ENCODE measurements at regions not wholly inside any gene's neighbourhood (a gene's known extent, or its start where the extent isn't known, plus 50 kb on each side); places are given as distances from the start of the nearest gene placed in this dataset.

GRCh38 chr14:98840511-98840910 lies 431.5 kb downstream of the BCL11B start:
- dilution Hi-C loops (cut with HindIII; ENCODE audit: low sequenced_read_pairs, unreplicated experiment) (no loop called here), intact Hi-C loops (cut with micrococcal nuclease) (no loop called here), in situ Hi-C loops (cut with MboI; ENCODE audit: low sequenced_read_pairs) (no loop called here)
- no peak overlapping the region for H3K56ac ChIP-seq (ENCODE audit: extremely low read depth, insufficient read depth, low read length)
- H3K9me1 ChIP-seq (ENCODE audit: insufficient read depth, low read length): no peaks in the 10 kb centered on the region
- 75% methylated on average over 2 of the region's 6 CpGs; no CpG with 5 or more reads in 1 of the 2 experiments for WGBS, 2 experiments (ENCODE audit: extremely low coverage in 2 of 2, insufficient read length in 1 of 2)
- no peak overlapping the region for H2AFZ ChIP-seq (replicated peaks; ENCODE audit: low read length, poor library complexity)
- no peak overlapping the region for H4K5ac ChIP-seq (ENCODE audit: low read depth, low read length)
- no peaks in the 10 kb centered on the region for H3K27me3 ChIP-seq (ENCODE audit: control insufficient read depth, insufficient read depth, low read length)
- peaks cover 40% of the 10 kb centered on the region for H3K9me3 ChIP-seq (ENCODE audit: control insufficient read depth, insufficient read depth, low read length)
- DNase-seq (no peak), ATAC-seq (ENCODE audit: low read depth) (no peak)
- H2BK15ac ChIP-seq (ENCODE audit: low read depth, low read length): no peak overlapping the region
- H3K23ac ChIP-seq (ENCODE audit: low read depth, low read length): no peak overlapping the region
- no peak overlapping the region for H3K4ac ChIP-seq (ENCODE audit: low read depth, low read length)
- no peaks in the 10 kb centered on the region for H3K36me3 ChIP-seq (ENCODE audit: control insufficient read depth, insufficient read depth, low read length)
- H3K79me1 ChIP-seq (ENCODE audit: low read depth in 1 of 2, low read length in 2 of 2): no peaks in the 10 kb centered on the region
- H2BK20ac ChIP-seq (ENCODE audit: low read depth, low read length): no peak overlapping the region
- no TSS peak for BruUV-seq (replicated peaks)
- no peaks in the 10 kb centered on the region for H4K20me1 ChIP-seq (ENCODE audit: insufficient read depth, low read length)
- no peaks in the 10 kb centered on the region for H3K4me1 ChIP-seq (ENCODE audit: control insufficient read depth, insufficient read depth, low read length)
- no peak overlapping the region for H3K9ac ChIP-seq (ENCODE audit: low read depth, low read length)
- ChIA-PET CTCF (no interaction called here), POLR2A (ENCODE audit: unreplicated experiment) (no interaction called here)
- no peak overlapping the region for H2BK5ac ChIP-seq (ENCODE audit: low read depth, low read length, poor library complexity, severe bottlenecking)
- H2AK9ac ChIP-seq (replicated peaks; ENCODE audit: low read depth, low read length, poor library complexity): no peak overlapping the region
- H4K91ac ChIP-seq (ENCODE audit: insufficient read depth, low read depth, low read length): no peak overlapping the region
- no peak overlapping the region for H2BK120ac ChIP-seq (ENCODE audit: low read depth, low read length)
- H3K4me3 ChIP-seq (ENCODE audit: insufficient read depth, low read depth, low read length): no peak overlapping the region
- no peak overlapping the region for H3K18ac ChIP-seq (ENCODE audit: low read depth, low read length)
- no peak overlapping the region for H3K27ac ChIP-seq (ENCODE audit: insufficient read depth, low read length)
- H4K8ac ChIP-seq (ENCODE audit: low read depth in 2 of 2, low read length in 2 of 2): no peak overlapping the region
- H3K4me2 ChIP-seq (ENCODE audit: low read depth, low read length): no peak overlapping the region
- H2AK5ac ChIP-seq (ENCODE audit: low read depth, low read length): no peak overlapping the region
- TF ChIP-seq ELK1 (IDR thresholded peaks at IDR 0.05; ENCODE audit: borderline replicate concordance, low read depth, low read length) (no peak), BHLHE40 (IDR thresholded peaks at IDR 0.05; ENCODE audit: low read depth, low read length) (no peak)
- no peak overlapping the region for H3K14ac ChIP-seq (replicated peaks; ENCODE audit: low read depth, low read length)

Data from IMR-90 (cell line).